ENCODE measurements at regions not wholly inside any gene's neighbourhood (a gene's known extent, or its start where the extent isn't known, plus 50 kb on each side); places are given as distances from the start of the nearest gene placed in this dataset.
"Not testable (repeated sequence)": the region's sequence is repeated elsewhere in the genome, so short reads cannot be mapped to it uniquely, and the experiment has no call there.

DNA sequence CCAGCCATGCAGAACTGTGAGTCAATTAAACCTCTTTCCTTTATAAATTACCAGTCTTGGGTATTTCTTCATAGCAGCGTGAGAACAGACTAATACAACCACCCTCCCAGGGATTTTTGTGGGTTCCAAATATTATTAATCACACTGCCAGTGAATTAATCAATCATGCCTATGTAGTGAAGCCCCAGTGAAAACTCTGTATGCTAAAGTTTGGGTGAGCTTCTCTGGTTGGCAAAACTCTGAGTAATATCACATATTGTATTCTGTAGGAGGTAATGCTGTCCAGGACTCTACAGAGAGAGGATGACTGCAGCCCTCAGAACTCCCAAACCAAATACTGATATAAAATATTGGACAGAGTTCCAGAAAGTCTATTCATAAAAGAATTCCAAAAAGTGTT, 216.9 kb downstream of the RPAP3 start:
- no peak for DNase-seq (ENCODE audit: low read depth in 2 of 2)

GRCh38 chr12:47481041-47481440, 224.8 kb downstream of the RPAP3 start:
- no peak for DNase-seq (ENCODE audit: low read depth in 2 of 2)

GRCh38 chr12:47478426-47478825, 227.4 kb downstream of the RPAP3 start:
- DNase-seq (ENCODE audit: low read depth in 2 of 2): no peak

DNA sequence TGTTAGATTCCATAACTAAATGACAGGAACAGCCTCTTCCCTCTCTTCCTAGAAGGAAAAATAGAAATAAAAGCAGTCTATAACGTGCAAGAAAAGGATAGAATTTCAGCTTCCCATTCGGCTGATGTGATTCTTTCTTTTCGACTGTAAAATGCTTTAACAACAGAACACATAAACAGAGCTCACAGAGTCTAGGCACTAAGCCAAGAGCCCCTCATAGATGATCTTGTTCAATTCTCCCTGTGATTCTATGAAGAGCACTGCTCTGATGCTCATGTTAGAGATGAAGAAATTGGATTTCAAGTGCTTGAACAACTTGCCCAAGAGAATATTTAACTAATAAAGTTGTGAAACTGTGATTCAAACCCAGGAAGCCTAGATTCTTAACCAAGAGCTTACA, 232.7 kb downstream of the RPAP3 start:
- DNase-seq (ENCODE audit: low read depth in 2 of 2): no peak

GRCh38 chr12:47470349-47470748, 235.5 kb downstream of the RPAP3 start:
- DNase-seq (ENCODE audit: low read depth in 2 of 2): not testable (repeated sequence)

GRCh38 chr12:47463918-47464317, 241.9 kb downstream of the RPAP3 start:
- not testable (repeated sequence) for DNase-seq (ENCODE audit: low read depth in 2 of 2)

DNA sequence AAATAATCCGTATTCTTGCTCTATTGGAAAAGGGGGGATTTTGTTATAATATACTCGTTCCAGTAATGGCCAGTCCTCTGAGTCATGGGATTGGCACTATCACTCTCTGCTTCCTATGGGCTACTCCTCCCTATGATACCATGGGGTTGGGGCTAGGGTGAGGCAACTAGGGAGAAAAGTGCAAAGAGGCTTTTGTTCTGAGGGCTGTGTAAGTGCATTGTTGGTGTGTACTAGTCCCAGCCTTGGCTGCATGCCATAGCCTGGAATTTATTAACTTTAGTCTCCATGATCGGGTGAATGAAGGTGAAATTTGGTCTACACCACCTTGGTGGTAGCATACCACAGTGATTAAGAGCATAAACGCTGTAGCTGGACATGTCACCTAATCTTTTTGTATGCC, 247.6 kb downstream of the RPAP3 start:
- no peak for DNase-seq (ENCODE audit: low read depth in 2 of 2)

DNA sequence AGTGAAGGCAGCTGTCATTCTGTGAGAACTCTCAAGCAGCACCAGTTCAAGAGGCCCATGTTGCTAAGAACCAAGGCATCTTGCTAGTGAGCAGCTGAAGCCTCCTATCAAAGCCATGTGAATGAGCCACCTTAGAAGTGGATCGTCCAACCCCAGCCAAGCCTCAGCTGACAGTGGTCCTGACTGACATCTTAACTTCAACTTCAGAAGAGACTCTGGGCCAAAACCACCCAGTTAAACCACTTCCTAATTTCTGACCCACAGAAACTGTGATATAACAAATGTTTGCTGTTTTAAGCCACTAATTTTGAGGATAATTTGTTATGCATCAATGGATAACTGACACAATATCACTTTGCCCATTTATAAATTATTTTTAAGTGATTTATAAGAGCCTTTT, 256.0 kb downstream of the RPAP3 start:
- DNase-seq (ENCODE audit: low read depth in 2 of 2): no peak

DNA sequence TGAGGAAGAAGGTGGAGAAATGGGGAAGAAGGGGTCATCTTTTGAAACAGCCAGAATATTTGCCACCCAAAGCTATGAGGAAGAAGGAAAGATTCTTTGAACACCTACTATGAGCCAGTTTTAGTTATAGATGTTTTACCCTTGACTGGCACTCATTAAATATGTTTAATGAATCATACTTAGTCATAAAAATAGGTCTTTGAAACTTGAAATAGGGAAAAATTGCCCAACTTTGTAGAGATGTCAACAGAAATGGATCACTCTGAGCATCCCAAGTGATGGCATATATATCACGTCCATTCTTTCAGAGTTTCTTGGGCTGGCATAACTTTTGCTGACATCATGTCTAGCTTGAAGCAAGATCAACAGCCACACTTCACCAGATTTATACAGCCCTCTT, 263.5 kb downstream of the RPAP3 start:
- no peak for DNase-seq (ENCODE audit: low read depth in 2 of 2)

GRCh38 chr12:47441490-47441889, 264.3 kb downstream of the RPAP3 start:
- no peak for DNase-seq (ENCODE audit: low read depth in 2 of 2)

- DNase-seq (ENCODE audit: low read depth in 2 of 2): no peak
Observed at GRCh38 chr12:47438175-47438574, 267.7 kb downstream of the RPAP3 start.

GRCh38 chr12:47437570-47437969, 268.3 kb downstream of the RPAP3 start:
- no peak for DNase-seq (ENCODE audit: low read depth in 2 of 2)

GRCh38 chr12:47433876-47434275, 272.0 kb downstream of the RPAP3 start:
- no peak for DNase-seq (ENCODE audit: low read depth in 2 of 2)

- DNase-seq (ENCODE audit: low read depth in 2 of 2): not testable (repeated sequence)
Observed at GRCh38 chr12:47426678-47427309, 279.0 kb downstream of the RPAP3 start.

DNA sequence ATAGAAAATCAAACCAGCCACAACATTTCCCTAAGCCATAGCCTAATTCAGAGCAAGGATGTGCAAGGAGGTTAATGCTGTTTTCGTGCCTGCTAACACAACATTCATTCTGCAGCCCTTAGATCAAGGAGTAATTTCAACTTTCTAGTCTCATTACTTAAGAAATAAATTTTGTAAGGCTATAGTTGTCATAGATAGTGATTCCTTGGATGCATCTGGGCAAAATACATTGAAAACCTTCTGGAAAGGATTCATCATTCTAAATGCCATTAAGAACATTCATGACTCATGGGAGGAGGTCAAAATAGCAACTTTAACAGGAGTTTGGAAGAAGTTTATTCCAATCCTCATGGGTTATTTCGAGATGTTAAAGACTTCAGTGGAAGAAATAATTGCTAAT, 283.2 kb downstream of the RPAP3 start:
- no peak for DNase-seq (ENCODE audit: low read depth in 2 of 2)

DNA sequence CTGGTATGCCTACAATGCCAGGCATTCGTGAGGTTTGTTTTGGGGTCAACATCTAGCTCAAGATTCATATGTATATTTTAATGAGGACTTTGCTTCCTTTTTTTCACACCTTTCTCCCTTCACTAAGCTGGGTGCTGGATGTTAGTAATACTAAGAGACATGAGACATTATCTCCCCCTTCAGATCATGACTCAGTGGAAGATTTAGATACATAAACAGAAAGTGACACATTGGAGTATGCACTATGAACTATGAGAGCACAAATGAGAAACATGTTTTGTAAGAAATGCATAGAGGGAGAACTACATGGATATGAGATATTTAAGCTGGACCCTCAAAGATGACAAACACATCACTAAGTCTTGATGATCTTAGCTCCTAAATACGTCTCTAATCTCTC, 286.3 kb downstream of the RPAP3 start:
- no peak for DNase-seq (ENCODE audit: low read depth in 2 of 2)

GRCh38 chr12:47417955-47418354, 287.9 kb downstream of the RPAP3 start:
- no peak for DNase-seq (ENCODE audit: low read depth in 2 of 2)

- no peak for DNase-seq (ENCODE audit: low read depth in 2 of 2)
Observed at GRCh38 chr12:47417121-47417520, 288.7 kb downstream of the RPAP3 start.

- DNase-seq (ENCODE audit: low read depth in 2 of 2): no peak
Observed at GRCh38 chr12:47415054-47415453, 290.8 kb downstream of the RPAP3 start.

GRCh38 chr12:47414511-47414910, 291.3 kb downstream of the RPAP3 start:
- DNase-seq (ENCODE audit: low read depth in 2 of 2): no peak

DNA sequence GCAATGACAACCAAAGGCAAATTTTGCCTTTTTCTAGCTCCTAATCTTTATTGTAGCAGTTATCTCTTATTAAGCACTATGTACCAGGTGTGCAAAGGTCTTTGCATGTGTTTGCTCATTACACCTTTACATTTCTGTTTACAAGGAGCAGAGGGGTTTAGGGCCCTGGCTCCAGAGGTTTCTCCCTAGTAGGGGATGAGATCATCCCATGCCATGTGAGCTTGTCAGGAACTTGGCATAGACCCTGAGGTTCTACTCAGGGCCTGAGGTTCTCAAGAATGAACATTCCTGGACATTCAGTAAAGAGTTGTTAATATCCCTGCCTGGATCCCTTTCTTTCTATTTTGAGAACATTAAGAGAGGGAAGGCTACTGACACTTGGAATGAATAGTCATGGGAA, 292.0 kb downstream of the RPAP3 start:
- no peak for DNase-seq (ENCODE audit: low read depth in 2 of 2)

DNA sequence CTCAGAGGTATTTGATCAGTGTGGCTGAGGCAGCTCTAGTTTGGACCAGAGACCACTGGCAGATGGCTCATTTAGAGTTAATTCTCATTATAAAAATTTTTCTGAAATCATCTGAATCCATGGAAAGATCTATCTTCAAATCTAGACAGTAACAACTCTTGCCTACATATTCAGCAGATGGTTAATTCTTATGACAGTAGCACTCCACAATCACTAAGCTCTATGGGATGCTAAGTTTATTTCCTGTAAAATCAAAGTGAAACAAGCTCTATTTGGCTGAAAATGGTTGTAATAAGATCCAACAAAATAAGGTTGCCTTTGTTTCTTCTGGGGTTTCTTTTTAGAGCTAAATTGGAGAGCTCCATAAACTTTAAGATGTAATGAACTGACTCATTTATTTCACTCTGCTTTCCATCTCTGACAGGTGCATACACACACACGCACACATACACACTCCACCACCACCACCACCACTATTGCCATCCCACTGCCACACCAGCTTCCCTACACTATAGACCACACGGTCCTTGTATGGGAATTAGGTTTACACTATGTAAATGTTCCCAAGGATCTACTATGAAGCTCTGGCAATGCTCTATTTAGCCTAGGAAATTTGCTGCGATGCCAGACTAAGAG, 293.1 kb downstream of the RPAP3 start:
- DNase-seq (ENCODE audit: low read depth in 2 of 2): no peak

DNA sequence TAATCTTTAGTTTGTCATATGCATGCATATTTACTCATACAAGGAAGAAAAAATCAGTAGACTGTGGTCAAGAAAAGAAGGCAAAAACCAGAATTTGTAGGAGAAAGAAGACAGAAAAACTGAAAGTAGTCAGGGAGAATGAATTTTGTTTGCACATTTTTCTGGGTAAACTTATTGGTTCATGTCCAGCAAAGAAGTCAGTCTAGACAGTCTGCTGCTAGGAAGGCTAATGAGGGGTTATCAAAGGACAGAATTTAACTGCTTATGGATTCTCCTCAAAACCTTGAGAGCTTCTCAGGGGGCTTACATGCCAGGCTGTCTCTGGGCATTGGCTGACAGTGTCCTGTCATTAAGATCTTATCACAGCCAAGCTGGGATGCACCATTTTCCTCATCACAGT, 293.9 kb downstream of the RPAP3 start:
- no peak for DNase-seq (ENCODE audit: low read depth in 2 of 2)

GRCh38 chr12:47410862-47411261, 295.0 kb downstream of the RPAP3 start:
- no peak for DNase-seq (ENCODE audit: low read depth in 2 of 2)

All from stimulated activated CD8-positive, alpha-beta memory T cell treated with anti-CD3 and anti-CD28 coated beads, Interleukin-2, amount 100 ng/mL, for 1 hour (primary cell).